Peyer's patch (tissue), 4 donors: ENCODE measurements at regions not wholly inside any gene's neighbourhood (a gene's known extent, or its start where the extent isn't known, plus 50 kb on each side); places are given as distances from the start of the nearest gene placed in this dataset.

Experiments used
- DNase-seq, 3 donors: peaks; one replicate each; pipeline ENCODE4 v3.0.0-alpha.2; 2017 to 2019
- H3K27ac ChIP-seq, 4 donors: fragments of 200-600 bp; sonication (generic); one replicate each; pipeline ENCODE4 v1.5.1; 2016 to 2019
- H3K27me3 ChIP-seq, 2 donors: fragments of 200-600 bp; sonication (generic); one replicate each; pipeline ENCODE4 v1.5.1; 2019
- H3K36me3 ChIP-seq, 3 donors: fragments of 200-600 bp; sonication (generic); one replicate each; pipeline ENCODE4 v1.5.1; 2016 to 2019
- H3K4me1 ChIP-seq, 4 donors: fragments of 200-600 bp; sonication (generic); one replicate each; pipeline ENCODE4 v1.5.1; 2016 to 2019
- H3K4me3 ChIP-seq, 4 donors: fragments of 200-600 bp; sonication (generic); 1 replicate in 3 of 4; 2 replicates in 1 of 4; pipeline ENCODE4 v1.5.1; 2016 to 2019; ENCODE audit warnings: mild to moderate bottlenecking in 1 of 4
- H3K9me3 ChIP-seq, 4 donors: fragments of 200-600 bp; sonication (generic); one replicate each; pipeline ENCODE4 v1.5.1; 2016 to 2019; ENCODE audit warnings: mild to moderate bottlenecking in 1 of 4
- POLR2A ChIP-seq, 2 donors: fragments of 450-650 bp; IDR thresholded peaks; one replicate each; pipeline ENCODE4 v1.5.1; 2017; ENCODE audit warnings: antibody characterized with exemption in 2 of 2, mild to moderate bottlenecking in 2 of 2, moderate library complexity in 2 of 2
- TF ChIP-seq, protein P1 (sequence below), 6 experiments: fragments of 450-650 bp in 4 of 6; fragments of 200-600 bp in 2 of 6; sonication (generic) in 1 of 6; IDR thresholded peaks; one replicate each; pipeline ENCODE4 v1.5.1; 2017 to 2019; ENCODE audit warnings: antibody characterized with exemption in 6 of 6, mild to moderate bottlenecking in 3 of 6, moderate library complexity in 1 of 6

DNA sequence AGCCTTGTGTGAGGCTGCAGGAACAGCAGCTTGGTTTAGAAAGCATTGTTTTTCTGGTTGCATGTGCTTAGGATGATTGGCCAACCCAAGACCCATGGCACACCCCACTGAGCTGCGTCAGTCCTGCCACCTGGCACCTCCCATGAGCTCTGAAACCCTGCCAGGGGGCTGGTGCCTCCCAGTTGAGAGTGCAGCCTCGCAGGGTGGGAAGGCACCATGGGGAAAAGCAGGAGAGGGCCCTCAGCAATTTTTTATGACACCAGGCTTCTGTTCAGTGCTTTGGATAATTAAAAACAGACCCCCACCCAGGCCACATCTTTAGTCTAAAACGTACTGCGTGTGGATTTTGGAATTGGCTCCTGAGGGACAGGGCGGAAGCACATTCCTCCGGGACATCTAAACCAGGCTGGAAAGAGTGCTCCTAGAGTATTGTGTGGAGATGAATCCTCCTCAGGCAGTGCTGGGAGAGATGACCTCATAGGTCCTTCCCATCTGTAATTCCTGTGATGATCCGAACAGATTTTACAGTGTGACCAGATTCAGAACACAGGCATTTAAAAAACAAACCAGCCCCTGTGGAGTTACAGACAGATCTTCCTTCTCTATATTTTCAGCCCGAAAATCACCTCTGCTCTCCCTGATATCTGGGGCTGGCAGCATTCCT lies 438.3 kb downstream of the ZNF521 start:
- Histone ChIP-seq H3K27ac (no peak overlapping the region), H3K4me1 (no peaks in the 10 kb centered on the region), H3K36me3 (no peaks in the 10 kb centered on the region), H3K9me3 (no peaks in the 10 kb centered on the region), H3K4me3 (no peak overlapping the region), H3K27me3 (no peaks in the 10 kb centered on the region)
- no peak for TF ChIP-seq POLR2A (IDR thresholded peaks at IDR 0.05)
- TF ChIP-seq, protein P1, sequence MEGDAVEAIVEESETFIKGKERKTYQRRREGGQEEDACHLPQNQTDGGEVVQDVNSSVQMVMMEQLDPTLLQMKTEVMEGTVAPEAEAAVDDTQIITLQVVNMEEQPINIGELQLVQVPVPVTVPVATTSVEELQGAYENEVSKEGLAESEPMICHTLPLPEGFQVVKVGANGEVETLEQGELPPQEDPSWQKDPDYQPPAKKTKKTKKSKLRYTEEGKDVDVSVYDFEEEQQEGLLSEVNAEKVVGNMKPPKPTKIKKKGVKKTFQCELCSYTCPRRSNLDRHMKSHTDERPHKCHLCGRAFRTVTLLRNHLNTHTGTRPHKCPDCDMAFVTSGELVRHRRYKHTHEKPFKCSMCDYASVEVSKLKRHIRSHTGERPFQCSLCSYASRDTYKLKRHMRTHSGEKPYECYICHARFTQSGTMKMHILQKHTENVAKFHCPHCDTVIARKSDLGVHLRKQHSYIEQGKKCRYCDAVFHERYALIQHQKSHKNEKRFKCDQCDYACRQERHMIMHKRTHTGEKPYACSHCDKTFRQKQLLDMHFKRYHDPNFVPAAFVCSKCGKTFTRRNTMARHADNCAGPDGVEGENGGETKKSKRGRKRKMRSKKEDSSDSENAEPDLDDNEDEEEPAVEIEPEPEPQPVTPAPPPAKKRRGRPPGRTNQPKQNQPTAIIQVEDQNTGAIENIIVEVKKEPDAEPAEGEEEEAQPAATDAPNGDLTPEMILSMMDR (IDR thresholded peaks at IDR 0.05) = no peak
- DNase-seq = no peak

DNA sequence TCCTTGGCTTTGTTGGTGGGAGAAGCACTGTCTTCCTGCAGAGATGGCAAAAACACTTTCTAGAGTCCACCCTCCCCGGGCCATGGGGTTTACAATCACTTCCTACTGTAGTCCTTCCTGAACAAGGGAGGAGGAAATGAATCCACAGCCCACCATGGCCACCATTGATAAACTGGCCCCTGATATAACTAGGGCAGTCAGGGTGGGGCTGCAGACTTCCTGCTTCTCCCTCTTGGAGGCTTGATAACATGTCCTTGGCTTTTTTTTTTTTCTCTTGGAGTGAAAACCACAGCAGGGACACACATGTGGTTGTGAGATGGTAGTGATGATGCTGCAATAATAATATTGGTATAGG lies 437.8 kb downstream of the ZNF521 start:
- Histone ChIP-seq H3K27me3 (no peaks in the 10 kb centered on the region), H3K36me3 (no peaks in the 10 kb centered on the region), H3K4me1 (no peaks in the 10 kb centered on the region), H3K27ac (no peak overlapping the region), H3K9me3 (no peaks in the 10 kb centered on the region), H3K4me3 (no peak overlapping the region)
- no peak for DNase-seq
- no peak for TF ChIP-seq POLR2A (IDR thresholded peaks at IDR 0.05)
- TF ChIP-seq, protein P1 (IDR thresholded peaks at IDR 0.05) = no peak

DNA sequence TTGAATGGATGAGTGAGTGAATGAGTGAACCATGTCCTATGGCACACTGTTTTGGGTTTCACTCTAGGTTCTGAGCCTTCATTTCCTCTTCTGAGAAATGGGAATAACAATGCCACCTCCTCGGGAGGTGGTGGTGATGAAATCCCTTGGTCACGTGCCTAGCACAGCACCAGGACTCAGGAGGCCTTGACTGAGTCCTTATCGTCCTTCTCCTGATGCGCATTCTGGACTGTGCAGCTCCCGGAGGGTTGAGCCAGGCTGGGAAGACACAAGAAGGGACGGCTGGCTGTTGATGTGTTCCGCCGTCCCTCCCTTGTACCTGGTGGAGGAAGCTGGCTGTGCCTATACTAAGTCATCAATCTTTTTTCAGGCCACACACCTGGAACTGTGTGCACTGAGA lies 437.3 kb downstream of the ZNF521 start:
- Histone ChIP-seq H3K27me3 (no peaks in the 10 kb centered on the region), H3K27ac (no peak overlapping the region), H3K9me3 (no peaks in the 10 kb centered on the region), H3K4me3 (no peak overlapping the region), H3K36me3 (no peaks in the 10 kb centered on the region), H3K4me1 (no peaks in the 10 kb centered on the region)
- TF ChIP-seq, protein P1 (IDR thresholded peaks at IDR 0.05) = no peak
- TF ChIP-seq POLR2A (IDR thresholded peaks at IDR 0.05) = no peak
- no peak for DNase-seq

DNA sequence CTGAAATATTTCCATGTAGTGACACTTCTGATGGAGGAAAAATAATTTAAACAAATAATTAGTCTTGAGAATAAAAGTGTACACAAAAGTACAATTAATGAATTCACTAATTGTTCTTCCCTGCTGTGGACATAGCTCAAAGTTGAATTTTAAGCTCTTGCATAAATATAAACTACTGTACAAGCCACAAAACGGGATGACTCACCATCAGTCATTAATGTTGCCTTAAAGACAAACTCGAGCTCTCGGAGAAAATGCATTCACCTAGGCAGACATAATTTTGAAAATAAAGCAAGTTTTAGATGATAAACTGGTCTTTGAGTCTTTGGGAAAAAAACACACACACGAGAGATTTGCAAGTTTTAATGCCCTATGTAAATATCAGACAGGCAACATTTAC lies 436.4 kb downstream of the ZNF521 start:
- DNase-seq = no peak
- Histone ChIP-seq H3K4me3 (no peak overlapping the region), H3K9me3 (no peaks in the 10 kb centered on the region), H3K27ac (no peak overlapping the region), H3K36me3 (no peaks in the 10 kb centered on the region), H3K4me1 (no peaks in the 10 kb centered on the region), H3K27me3 (no peaks in the 10 kb centered on the region)
- TF ChIP-seq, protein P1 (IDR thresholded peaks at IDR 0.05) = no peak
- no peak for TF ChIP-seq POLR2A (IDR thresholded peaks at IDR 0.05)

DNA sequence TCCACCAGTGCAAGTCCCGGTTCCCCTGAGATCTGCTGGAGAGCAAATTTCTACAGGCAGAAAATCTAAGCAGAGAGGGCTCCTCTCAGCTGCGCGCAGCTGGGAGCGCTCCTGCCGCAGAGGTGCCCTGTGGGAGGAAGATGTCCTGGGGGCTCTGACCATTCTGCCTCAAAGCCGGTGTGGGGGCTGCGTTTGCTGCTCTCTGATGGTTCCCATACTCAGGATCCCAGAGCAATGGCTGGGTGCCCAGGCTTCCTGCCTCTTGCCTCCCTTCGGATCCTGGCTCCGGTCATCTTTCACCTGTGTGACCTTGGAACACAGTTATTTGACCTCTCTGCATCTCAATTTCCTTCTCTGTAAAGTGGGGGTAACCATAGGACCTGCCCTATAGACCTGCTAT lies 434.2 kb downstream of the ZNF521 start:
- Histone ChIP-seq H3K4me3 (no peak overlapping the region), H3K4me1 (no peaks in the 10 kb centered on the region), H3K9me3 (no peaks in the 10 kb centered on the region), H3K27me3 (no peaks in the 10 kb centered on the region), H3K36me3 (no peaks in the 10 kb centered on the region), H3K27ac (no peak overlapping the region)
- no peak for TF ChIP-seq POLR2A (IDR thresholded peaks at IDR 0.05)
- TF ChIP-seq, protein P1 (IDR thresholded peaks at IDR 0.05) = no peak
- DNase-seq = no peak

DNA sequence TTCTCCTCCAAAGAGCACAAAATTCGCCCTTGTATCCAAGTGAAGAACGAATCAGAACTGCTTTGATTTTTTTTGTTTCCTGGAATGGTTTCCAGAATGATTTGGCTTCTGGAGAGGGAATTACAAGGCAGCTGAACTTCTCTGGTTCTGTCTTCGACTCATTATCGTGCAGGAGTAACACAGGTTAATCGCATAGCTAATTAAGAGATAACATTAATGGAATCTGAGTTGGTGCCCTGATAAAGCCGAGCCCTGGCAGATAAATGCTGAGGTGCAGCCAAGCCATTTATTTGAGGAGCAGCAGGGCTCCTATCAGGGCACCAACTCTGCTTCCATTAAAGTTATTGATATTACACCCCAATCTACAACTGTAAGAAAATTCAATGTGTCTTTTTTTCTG lies 433.7 kb downstream of the ZNF521 start:
- no peaks in the 10 kb centered on the region for H3K4me1 ChIP-seq
- H3K27ac ChIP-seq = no peak overlapping the region
- no peaks in the 10 kb centered on the region for H3K27me3 ChIP-seq
- DNase-seq = no peak
- no peak overlapping the region for H3K4me3 ChIP-seq
- no peaks in the 10 kb centered on the region for H3K36me3 ChIP-seq
- H3K9me3 ChIP-seq = no peaks in the 10 kb centered on the region
- TF ChIP-seq POLR2A (IDR thresholded peaks at IDR 0.05) = no peak
- TF ChIP-seq, protein P1 (IDR thresholded peaks at IDR 0.05) = no peak
